Panc1 (cell line): ENCODE measurements at regions not wholly inside any gene's neighbourhood (a gene's known extent, or its start where the extent isn't known, plus 50 kb on each side); places are given as distances from the start of the nearest gene placed in this dataset.

ENCODE experiments used
- ATAC-seq: fragments of 200-7000 bp; cut with Tn5 transposase; 2 replicates; pipeline ENCODE4 v1.9.1; 2020; ENCODE audit warnings: mild to moderate bottlenecking, moderate library complexity
- BruUV-seq: library from RNA; stranded (reverse); fragments of 400-500 nt; replicated peaks from 2 replicates; lab custom pipeline; 2021; lab: Mats Ljungman, UMichigan
- CTCF ChIA-PET: fragments of 300-600 bp; sonication (Branson Sonifier 250); formaldehyde crosslinking; loops from one replicate; lab custom pipeline; 2022; ENCODE audit warnings: antibody characterized with exemption; lab: Charles Lee
- POLR2A ChIA-PET: fragments of 300-600 bp; sonication (Branson Sonifier 250); formaldehyde crosslinking; loops from one replicate; lab custom pipeline; 2022; ENCODE audit warnings: antibody characterized with exemption; lab: Charles Lee
- DNase-seq: peaks from one replicate; pipeline ENCODE4 v3.0.0-alpha.2; 2010; ENCODE audit warnings: low read depth, low spot score
- H3K27ac ChIP-seq: 2 replicates; pipeline ENCODE4 v1.5.1; 2011; ENCODE audit warnings: mild to moderate bottlenecking, low read length, inconsistent platforms
- H3K27me3 ChIP-seq: fragments of 200-500 bp; sonication (Bioruptor generic); 2 replicates; pipeline ENCODE4 v1.6.0; 2014; ENCODE audit warnings: low read length, inconsistent platforms; ENCODE audit not compliant: control insufficient read depth, insufficient read depth
- H3K36me3 ChIP-seq: fragments of 200-500 bp; sonication (Bioruptor generic); 2 replicates; pipeline ENCODE4 v1.5.1; 2014; ENCODE audit warnings: inconsistent platforms, mild to moderate bottlenecking, low read length, moderate library complexity; ENCODE audit not compliant: control insufficient read depth, insufficient read depth
- H3K4me1 ChIP-seq: 2 replicates; pipeline ENCODE4 v1.5.1; 2011; ENCODE audit warnings: inconsistent platforms, mild to moderate bottlenecking, low read length, moderate library complexity; ENCODE audit not compliant: control insufficient read depth, insufficient read depth
- H3K4me3 ChIP-seq, 2 experiments: 2 replicates each; pipeline ENCODE4 v1.5.1; 2011 to 2012; ENCODE audit warnings: low read depth in 2 of 2, low read length in 2 of 2, mild to moderate bottlenecking in 2 of 2, inconsistent platforms in 1 of 2, moderate library complexity in 1 of 2
- H3K9me3 ChIP-seq: fragments of 200-500 bp; sonication (Bioruptor generic); 2 replicates; pipeline ENCODE4 v1.5.1; 2014; ENCODE audit warnings: low read depth, mild to moderate bottlenecking, inconsistent platforms, low read length, moderate library complexity; ENCODE audit not compliant: control insufficient read depth, insufficient read depth
- POLR2AphosphoS5 ChIP-seq: IDR thresholded peaks from 2 replicates; pipeline ENCODE4 v1.6.1; 2012; ENCODE audit warnings: mild to moderate bottlenecking, low read depth, low read length, moderate library complexity
- REST ChIP-seq, 2 experiments: IDR thresholded peaks; 2 replicates each; pipeline ENCODE4 v1.6.1; 2011 to 2012; ENCODE audit warnings: low read depth in 2 of 2, control low read depth in 1 of 2, low read length in 1 of 2, mild to moderate bottlenecking in 1 of 2, moderate library complexity in 1 of 2; ENCODE audit not compliant: insufficient read depth in 1 of 2
- SIN3A ChIP-seq: IDR thresholded peaks from 2 replicates; pipeline ENCODE4 v1.6.1; 2012; ENCODE audit warnings: low read depth, mild to moderate bottlenecking, low read length, moderate library complexity, borderline replicate concordance; ENCODE audit not compliant: insufficient read depth
- TCF7L2 ChIP-seq: IDR thresholded peaks from 2 replicates; pipeline ENCODE4 v1.6.1; 2011; ENCODE audit warnings: mild to moderate bottlenecking, low read depth, low read length, inconsistent platforms
- in situ Hi-C: cut with HindIII; loops from 2 replicates; pipeline ENCODE4 v1.10.0; 2016; ENCODE audit warnings: low sequenced_read_pairs, low pct_unique_long_range_greater_than_20kb
- intact Hi-C: fragments of 100-400 bp; cut with micrococcal nuclease; formaldehyde crosslinking; loops from one replicate; pipeline ENCODE4 v1.10.0; 2022; ENCODE audit not compliant: unreplicated experiment
- TF ChIP-seq, protein P1 (sequence below): fragments of 450-650 bp; IDR thresholded peaks from 2 replicates; pipeline ENCODE4 v1.5.1; 2017; ENCODE audit warnings: mild to moderate bottlenecking

GRCh38 chr7:19364950-19365349 is 219.7 kb upstream of the FERD3L start:
- BruUV-seq, result no TSS peak
- Histone ChIP-seq H3K4me1 (no peaks in the 10 kb centered on the region), H3K27ac (no peak overlapping the region), H3K36me3 (no peaks in the 10 kb centered on the region), H3K4me3 (no peak overlapping the region), H3K9me3 (peaks cover 6% of the 10 kb centered on the region; the same call in 1 of the 2 replicates), H3K27me3 (no peaks in the 10 kb centered on the region)
- DNase-seq (no peak), ATAC-seq (no peak)
- CTCF ChIA-PET, result no interaction called here
- in situ Hi-C loops (no loop called here), intact Hi-C loops (no loop called here)
- TF ChIP-seq TCF7L2 (no peak), SIN3A (no peak), POLR2AphosphoS5 (no peak), REST (IDR thresholded peaks at IDR 0.05; ENCODE audit: insufficient read depth in 1 of 2, low read depth in 2 of 2, low read length in 1 of 2) (no peak)
- TF ChIP-seq, protein P1, sequence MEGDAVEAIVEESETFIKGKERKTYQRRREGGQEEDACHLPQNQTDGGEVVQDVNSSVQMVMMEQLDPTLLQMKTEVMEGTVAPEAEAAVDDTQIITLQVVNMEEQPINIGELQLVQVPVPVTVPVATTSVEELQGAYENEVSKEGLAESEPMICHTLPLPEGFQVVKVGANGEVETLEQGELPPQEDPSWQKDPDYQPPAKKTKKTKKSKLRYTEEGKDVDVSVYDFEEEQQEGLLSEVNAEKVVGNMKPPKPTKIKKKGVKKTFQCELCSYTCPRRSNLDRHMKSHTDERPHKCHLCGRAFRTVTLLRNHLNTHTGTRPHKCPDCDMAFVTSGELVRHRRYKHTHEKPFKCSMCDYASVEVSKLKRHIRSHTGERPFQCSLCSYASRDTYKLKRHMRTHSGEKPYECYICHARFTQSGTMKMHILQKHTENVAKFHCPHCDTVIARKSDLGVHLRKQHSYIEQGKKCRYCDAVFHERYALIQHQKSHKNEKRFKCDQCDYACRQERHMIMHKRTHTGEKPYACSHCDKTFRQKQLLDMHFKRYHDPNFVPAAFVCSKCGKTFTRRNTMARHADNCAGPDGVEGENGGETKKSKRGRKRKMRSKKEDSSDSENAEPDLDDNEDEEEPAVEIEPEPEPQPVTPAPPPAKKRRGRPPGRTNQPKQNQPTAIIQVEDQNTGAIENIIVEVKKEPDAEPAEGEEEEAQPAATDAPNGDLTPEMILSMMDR, result no peak
- POLR2A ChIA-PET, result no interaction called here

GRCh38 chr7:19362099-19362498 is 216.9 kb upstream of the FERD3L start:
- H3K9me3 ChIP-seq, result peaks cover 6% of the 10 kb centered on the region; the same call in 1 of the 2 replicates
- H3K27me3 ChIP-seq, result no peaks in the 10 kb centered on the region
- no peaks in the 10 kb centered on the region for H3K36me3 ChIP-seq
- BruUV-seq, result no TSS peak
- POLR2A ChIA-PET, result no interaction called here
- TF ChIP-seq POLR2AphosphoS5 (no peak), TCF7L2 (no peak), REST (IDR thresholded peaks at IDR 0.05; ENCODE audit: insufficient read depth in 1 of 2, low read depth in 2 of 2, low read length in 1 of 2) (no peak), SIN3A (no peak)
- TF ChIP-seq, protein P1, result no peak
- H3K4me1 ChIP-seq, result no peaks in the 10 kb centered on the region
- intact Hi-C loops, result no loop called here
- no peak overlapping the region for H3K27ac ChIP-seq
- no peak overlapping the region for H3K4me3 ChIP-seq
- no peak for DNase-seq
- CTCF ChIA-PET, result no interaction called here
- in situ Hi-C loops, result no loop called here
- no peak for ATAC-seq
